ENCODE measurements at regions not wholly inside any gene's neighbourhood (a gene's known extent, or its start where the extent isn't known, plus 50 kb on each side); places are given as distances from the start of the nearest gene placed in this dataset.

- TF ChIP-seq GATA2 (IDR thresholded peaks at IDR 0.05; ENCODE audit: insufficient read depth, insufficient read length, low read depth, low read length) (no peak), CTCF (IDR thresholded peaks at IDR 0.05; ENCODE audit: extremely low read depth in 1 of 2, insufficient read depth in 1 of 2, low read depth in 1 of 2, low read length in 2 of 2) (no peak)
These were observed 112.6 kb upstream of the NDUFV2 start for GRCh38 chr18:8989855-8990254.
